Glutamatergic neuron (in vitro differentiated cells): ENCODE measurements at regions not wholly inside any gene's neighbourhood (a gene's known extent, or its start where the extent isn't known, plus 50 kb on each side); places are given as distances from the start of the nearest gene placed in this dataset.

Experiments
- DNase-seq: peaks from one replicate; pipeline ENCODE4 v3.0.0; 2022
- H3K27ac Mint-ChIP-seq: one replicate; pipeline ENCODE4 v1.8.0; 2020; ENCODE audit warnings: mild to moderate bottlenecking, mixed read lengths, inconsistent platforms; ENCODE audit not compliant: unreplicated experiment
- H3K27me3 Mint-ChIP-seq: one replicate; pipeline ENCODE4 v1.8.0; 2020; ENCODE audit warnings: mild to moderate bottlenecking, moderate library complexity, mixed read lengths, inconsistent platforms; ENCODE audit not compliant: unreplicated experiment
- H3K36me3 Mint-ChIP-seq: one replicate; pipeline ENCODE4 v1.8.0; 2020; ENCODE audit warnings: mild to moderate bottlenecking, mixed read lengths, inconsistent platforms; ENCODE audit not compliant: unreplicated experiment
- H3K4me1 Mint-ChIP-seq: one replicate; pipeline ENCODE4 v1.8.0; 2020; ENCODE audit warnings: mild to moderate bottlenecking, low read depth, mixed read lengths, inconsistent platforms; ENCODE audit not compliant: unreplicated experiment
- H3K4me3 Mint-ChIP-seq: one replicate; pipeline ENCODE4 v1.8.0; 2020; ENCODE audit warnings: mild to moderate bottlenecking, mixed read lengths, inconsistent platforms; ENCODE audit not compliant: unreplicated experiment
- H3K9me3 Mint-ChIP-seq: one replicate; pipeline ENCODE4 v1.8.0; 2020; ENCODE audit warnings: mild to moderate bottlenecking, moderate library complexity, mixed read lengths, inconsistent platforms; ENCODE audit not compliant: unreplicated experiment
- CTCF ChIP-seq: fragments of 200-600 bp; sonication (generic); IDR thresholded peaks from one replicate; pipeline ENCODE4 v1.5.0; 2021; ENCODE audit not compliant: partially characterized antibody, unreplicated experiment

- H3K9me3 Mint-ChIP-seq = peaks cover 4% of the 10 kb centered on the region
- no peak for TF ChIP-seq CTCF
Observed at GRCh38 chr1:2928366-2929325, 92.6 kb upstream of the ACTRT2 start.

DNA sequence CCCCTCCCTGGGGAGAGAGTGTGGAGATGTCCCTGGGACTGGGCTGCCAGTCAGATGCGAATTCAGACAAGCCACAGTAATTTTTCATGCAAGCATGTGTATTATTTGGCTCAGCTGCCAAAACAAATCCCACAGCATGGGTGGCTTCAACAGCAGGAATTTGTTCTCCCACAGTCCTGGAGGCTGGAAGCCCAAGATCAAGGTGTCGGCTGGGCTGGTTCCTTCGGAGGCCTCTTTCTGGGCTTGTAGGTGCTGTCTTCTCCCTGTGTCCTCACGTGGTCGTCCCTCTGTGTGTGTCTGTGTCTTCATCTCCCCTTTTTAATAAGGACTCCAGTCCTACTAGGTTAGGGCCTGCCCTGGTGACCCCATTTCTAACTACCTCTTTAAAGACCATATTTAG, 91.9 kb upstream of the ACTRT2 start:
- Mint-ChIP-seq H3K4me1 (no peaks in the 10 kb centered on the region), H3K27me3 (peaks cover 3% of the 10 kb centered on the region), H3K36me3 (no peaks in the 10 kb centered on the region), H3K27ac (no peak overlapping the region), H3K9me3 (peaks cover 4% of the 10 kb centered on the region), H3K4me3 (no peak overlapping the region)
- no peak for DNase-seq
- TF ChIP-seq CTCF = no peak

More at GRCh38 chr1:2928366-2929325, 92.6 kb upstream of the ACTRT2 start:
- Mint-ChIP-seq H3K27ac (no peak overlapping the region), H3K27me3 (peaks cover 3% of the 10 kb centered on the region), H3K36me3 (no peaks in the 10 kb centered on the region), H3K4me1 (no peaks in the 10 kb centered on the region), H3K4me3 (no peak overlapping the region)
- DNase-seq = no peak

- peaks cover 4% of the 10 kb centered on the region for H3K9me3 Mint-ChIP-seq
- DNase-seq = no peak
Observed at GRCh38 chr1:2930016-2930815, 91.1 kb upstream of the ACTRT2 start.

DNA sequence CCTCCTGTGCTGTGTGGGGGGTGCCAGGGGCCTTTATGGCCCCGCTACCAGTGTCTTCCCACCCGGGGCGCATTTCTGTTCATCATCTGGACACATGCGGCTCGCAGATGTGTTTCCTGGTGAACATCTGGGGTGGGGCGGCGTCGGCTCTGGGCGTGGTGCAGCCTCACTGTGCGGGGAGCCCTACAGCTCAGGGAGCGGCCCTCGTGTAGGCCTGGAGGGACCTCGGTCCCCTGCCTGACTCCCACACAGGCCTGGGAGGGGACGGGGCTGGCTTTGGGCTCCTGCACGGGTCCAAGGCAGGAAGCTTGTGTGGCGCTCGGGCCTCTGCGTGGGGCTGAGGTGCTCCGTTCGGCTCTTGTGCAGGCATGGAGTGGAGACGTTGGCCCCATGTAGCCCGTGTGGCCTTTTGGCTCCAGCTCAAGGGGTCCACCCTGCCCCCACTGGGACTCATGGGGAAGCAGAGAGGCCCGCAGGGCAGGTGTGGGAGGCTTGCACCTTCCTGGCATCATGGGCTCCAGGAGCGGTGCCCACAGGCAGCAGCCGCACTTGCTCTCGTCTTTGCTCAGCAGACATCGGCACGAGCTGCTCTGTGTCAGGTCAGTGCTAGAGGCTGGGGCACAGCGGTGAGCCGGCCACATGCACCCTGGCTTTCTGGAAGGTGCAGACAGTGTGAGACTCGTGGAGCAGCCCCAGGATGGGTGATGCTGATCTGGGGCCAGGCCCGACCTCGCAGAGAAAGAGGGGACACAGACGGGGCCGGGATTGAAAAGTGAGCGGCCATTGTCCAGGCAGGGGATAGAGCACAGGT, 90.1 kb upstream of the ACTRT2 start:
- no peaks in the 10 kb centered on the region for H3K36me3 Mint-ChIP-seq
- H3K27me3 Mint-ChIP-seq = peaks cover 3% of the 10 kb centered on the region
- no peak overlapping the region for H3K4me3 Mint-ChIP-seq
- H3K9me3 Mint-ChIP-seq = peaks cover 4% of the 10 kb centered on the region
- no peak for DNase-seq
- H3K27ac Mint-ChIP-seq = no peak overlapping the region
- H3K4me1 Mint-ChIP-seq = no peaks in the 10 kb centered on the region
- TF ChIP-seq CTCF = no peak

More at GRCh38 chr1:2930016-2930815, 91.1 kb upstream of the ACTRT2 start:
- Mint-ChIP-seq H3K36me3 (no peaks in the 10 kb centered on the region), H3K27ac (no peak overlapping the region), H3K27me3 (peaks cover 1% of the 10 kb centered on the region), H3K4me3 (no peak overlapping the region), H3K4me1 (no peaks in the 10 kb centered on the region)
- no peak for TF ChIP-seq CTCF
